PC-9 (cell line): ENCODE measurements at regions not wholly inside any gene's neighbourhood (a gene's known extent, or its start where the extent isn't known, plus 50 kb on each side); places are given as distances from the start of the nearest gene placed in this dataset.

ENCODE experiments used
- CTCF ChIP-seq: fragments of 200-600 bp; sonication (generic); conservative IDR thresholded peaks from 2 replicates; pipeline ENCODE4 v1.6.1; 2017; ENCODE audit warnings: mixed run types, antibody characterized with exemption, mild to moderate bottlenecking, moderate library complexity
- EZH2 ChIP-seq: fragments of 200-600 bp; sonication (generic); IDR thresholded peaks from 2 replicates; pipeline ENCODE4 v1.8.0; 2017; ENCODE audit warnings: antibody characterized with exemption, low read depth

- TF ChIP-seq EZH2 (no peak), CTCF (no peak)
Observed at GRCh38 chr6:887583-888235, 194.8 kb upstream of the EXOC2 start.
